Neural cell (in vitro differentiated cells): ENCODE measurements at regions not wholly inside any gene's neighbourhood (a gene's known extent, or its start where the extent isn't known, plus 50 kb on each side); places are given as distances from the start of the nearest gene placed in this dataset.

Experiments
- H2AFZ ChIP-seq: fragments of 200-600, 300-800 bp; sonication (generic), shearing (Covaris generic); 2 replicates; pipeline ENCODE4 v1.6.0; 2014; ENCODE audit warnings: low read depth, mild to moderate bottlenecking, antibody characterized with exemption, low read length, moderate library complexity
- H3F3A ChIP-seq: fragments of 200-600 bp; shearing (Covaris generic); 2 replicates; pipeline ENCODE4 v1.6.1; 2016; ENCODE audit warnings: mild to moderate bottlenecking, moderate library complexity, mixed read lengths, antibody characterized with exemption, low read length; ENCODE audit not compliant: insufficient read depth, poor library complexity, severe bottlenecking
- H3K27ac ChIP-seq: fragments of 200-600, 300-800 bp; sonication (generic), shearing (Covaris generic); 2 replicates; pipeline ENCODE4 v1.5.1; 2014; ENCODE audit warnings: mild to moderate bottlenecking, low read length, moderate library complexity
- H3K27me3 ChIP-seq: fragments of 300-800, 200-600 bp; sonication (generic), shearing (Covaris generic); 2 replicates; pipeline ENCODE4 v1.6.0; 2014; ENCODE audit warnings: mild to moderate bottlenecking, low read depth, low read length, moderate library complexity; ENCODE audit not compliant: insufficient read depth
- H3K36me3 ChIP-seq: fragments of 300-800, 200-600 bp; sonication (generic), shearing (Covaris generic); 2 replicates; pipeline ENCODE4 v1.5.1; 2014; ENCODE audit warnings: mild to moderate bottlenecking, antibody characterized with exemption, low read length, moderate library complexity; ENCODE audit not compliant: insufficient read depth
- H3K4me2 ChIP-seq: fragments of 300-800, 200-600 bp; sonication (generic), shearing (Covaris generic); 2 replicates; pipeline ENCODE4 v1.6.0; 2014; ENCODE audit warnings: mild to moderate bottlenecking, low read length
- H3K4me3 ChIP-seq: fragments of 300-800, 200-600 bp; sonication (generic), shearing (Covaris generic); 2 replicates; pipeline ENCODE4 v1.5.1; 2014; ENCODE audit warnings: mild to moderate bottlenecking, low read length, moderate library complexity
- H3K79me2 ChIP-seq: fragments of 200-600 bp; shearing (Covaris generic); replicated peaks from 2 replicates; pipeline ENCODE4 v1.6.0; 2014; ENCODE audit warnings: mild to moderate bottlenecking, low read length, moderate library complexity; ENCODE audit not compliant: insufficient read depth
- H3K9ac ChIP-seq: fragments of 300-800, 200-600 bp; sonication (generic), shearing (Covaris generic); 2 replicates; pipeline ENCODE4 v1.6.1; 2016; ENCODE audit warnings: mild to moderate bottlenecking, low read length, mixed read lengths
- H3K9me2 ChIP-seq: fragments of 200-600 bp; shearing (Covaris generic); 2 replicates; pipeline ENCODE4 v1.6.1; 2016; ENCODE audit warnings: mild to moderate bottlenecking, low read length, mixed read lengths; ENCODE audit not compliant: insufficient read depth
- H3K9me3 ChIP-seq: fragments of 200-600, 300-800 bp; sonication (generic), shearing (Covaris generic); 2 replicates; pipeline ENCODE4 v1.6.1; 2016; ENCODE audit warnings: mild to moderate bottlenecking, mixed run types, low read length, moderate library complexity, mixed read lengths
- H4K20me1 ChIP-seq: fragments of 200-600 bp; shearing (Covaris generic); 2 replicates; pipeline ENCODE4 v1.6.1; 2016; ENCODE audit warnings: mild to moderate bottlenecking, mixed run types; ENCODE audit not compliant: insufficient read depth
- EP300 ChIP-seq: fragments of 450-650 bp; conservative IDR thresholded peaks from 2 replicates; pipeline ENCODE4 v1.6.1; 2014; ENCODE audit warnings: antibody characterized with exemption, mild to moderate bottlenecking, moderate library complexity; ENCODE audit not compliant: poor library complexity, severe bottlenecking
- EZH2 ChIP-seq: fragments of 200-600, 300-800 bp; shearing (Covaris generic), sonication (generic); IDR thresholded peaks from 2 replicates; pipeline ENCODE4 v1.6.1; 2014; ENCODE audit warnings: antibody characterized with exemption, low read length, borderline replicate concordance, mild to moderate bottlenecking; ENCODE audit not compliant: insufficient read depth, poor library complexity, severe bottlenecking
- MXI1 ChIP-seq: fragments of 450-650 bp; conservative IDR thresholded peaks from 2 replicates; pipeline ENCODE4 v1.6.1; 2014; ENCODE audit warnings: antibody characterized with exemption, mild to moderate bottlenecking; ENCODE audit not compliant: poor library complexity, severe bottlenecking
- POLR2AphosphoS5 ChIP-seq: IDR thresholded peaks from 2 replicates; pipeline ENCODE4 v1.6.1; 2012
- RAD21 ChIP-seq: fragments of 450-650 bp; conservative IDR thresholded peaks from 2 replicates; pipeline ENCODE4 v1.6.1; 2014; ENCODE audit warnings: antibody characterized with exemption, mild to moderate bottlenecking, moderate library complexity
- SMC3 ChIP-seq: fragments of 450-650 bp; conservative IDR thresholded peaks from 2 replicates; pipeline ENCODE4 v1.6.1; 2014; ENCODE audit warnings: antibody characterized with exemption, mild to moderate bottlenecking, moderate library complexity; ENCODE audit not compliant: poor library complexity
- TAF1 ChIP-seq: IDR thresholded peaks from 2 replicates; pipeline ENCODE4 v1.6.1; 2012; ENCODE audit warnings: low read depth
- TF ChIP-seq, protein P1 (sequence below): fragments of 450-650 bp; IDR thresholded peaks from 2 replicates; pipeline ENCODE4 v1.5.1; 2014; ENCODE audit warnings: antibody characterized with exemption, mild to moderate bottlenecking, moderate library complexity; ENCODE audit not compliant: poor library complexity, severe bottlenecking
- TF ChIP-seq, protein P2 (sequence below): IDR thresholded peaks from 2 replicates; pipeline ENCODE4 v1.6.1; 2012; ENCODE audit warnings: borderline replicate concordance

DNA sequence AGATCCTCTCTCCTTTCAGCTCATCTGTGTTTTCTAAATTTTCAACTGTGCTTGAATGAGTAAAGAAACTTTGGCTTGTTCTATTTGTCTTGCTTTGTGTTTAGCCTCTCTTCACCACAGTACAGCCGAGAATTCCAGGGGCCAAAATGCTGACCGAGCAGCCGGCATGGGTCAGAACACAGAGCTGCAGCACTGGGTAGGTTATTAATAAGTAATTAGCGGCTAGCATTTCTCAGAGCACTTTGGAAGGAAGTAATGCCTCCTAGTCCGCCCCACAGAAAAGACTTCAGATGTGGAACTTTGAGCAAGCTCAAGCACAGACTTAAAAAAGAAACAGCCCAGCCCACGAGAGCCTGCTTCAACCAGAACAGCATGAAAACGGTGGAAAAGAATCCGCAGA is 343.9 kb downstream of the ARRDC4 start:
- H4K20me1 ChIP-seq, result no peaks in the 10 kb centered on the region
- H3K4me2 ChIP-seq, result no peak overlapping the region
- H3K27me3 ChIP-seq, result no peaks in the 10 kb centered on the region
- no peak overlapping the region for H3K27ac ChIP-seq
- H3K9me3 ChIP-seq, result no peaks in the 10 kb centered on the region
- no peak for TF ChIP-seq SMC3
- no peak for TF ChIP-seq EZH2
- TF ChIP-seq POLR2AphosphoS5, result no peak
- TF ChIP-seq, protein P1, sequence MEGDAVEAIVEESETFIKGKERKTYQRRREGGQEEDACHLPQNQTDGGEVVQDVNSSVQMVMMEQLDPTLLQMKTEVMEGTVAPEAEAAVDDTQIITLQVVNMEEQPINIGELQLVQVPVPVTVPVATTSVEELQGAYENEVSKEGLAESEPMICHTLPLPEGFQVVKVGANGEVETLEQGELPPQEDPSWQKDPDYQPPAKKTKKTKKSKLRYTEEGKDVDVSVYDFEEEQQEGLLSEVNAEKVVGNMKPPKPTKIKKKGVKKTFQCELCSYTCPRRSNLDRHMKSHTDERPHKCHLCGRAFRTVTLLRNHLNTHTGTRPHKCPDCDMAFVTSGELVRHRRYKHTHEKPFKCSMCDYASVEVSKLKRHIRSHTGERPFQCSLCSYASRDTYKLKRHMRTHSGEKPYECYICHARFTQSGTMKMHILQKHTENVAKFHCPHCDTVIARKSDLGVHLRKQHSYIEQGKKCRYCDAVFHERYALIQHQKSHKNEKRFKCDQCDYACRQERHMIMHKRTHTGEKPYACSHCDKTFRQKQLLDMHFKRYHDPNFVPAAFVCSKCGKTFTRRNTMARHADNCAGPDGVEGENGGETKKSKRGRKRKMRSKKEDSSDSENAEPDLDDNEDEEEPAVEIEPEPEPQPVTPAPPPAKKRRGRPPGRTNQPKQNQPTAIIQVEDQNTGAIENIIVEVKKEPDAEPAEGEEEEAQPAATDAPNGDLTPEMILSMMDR, result no peak
- TF ChIP-seq, protein P2, sequence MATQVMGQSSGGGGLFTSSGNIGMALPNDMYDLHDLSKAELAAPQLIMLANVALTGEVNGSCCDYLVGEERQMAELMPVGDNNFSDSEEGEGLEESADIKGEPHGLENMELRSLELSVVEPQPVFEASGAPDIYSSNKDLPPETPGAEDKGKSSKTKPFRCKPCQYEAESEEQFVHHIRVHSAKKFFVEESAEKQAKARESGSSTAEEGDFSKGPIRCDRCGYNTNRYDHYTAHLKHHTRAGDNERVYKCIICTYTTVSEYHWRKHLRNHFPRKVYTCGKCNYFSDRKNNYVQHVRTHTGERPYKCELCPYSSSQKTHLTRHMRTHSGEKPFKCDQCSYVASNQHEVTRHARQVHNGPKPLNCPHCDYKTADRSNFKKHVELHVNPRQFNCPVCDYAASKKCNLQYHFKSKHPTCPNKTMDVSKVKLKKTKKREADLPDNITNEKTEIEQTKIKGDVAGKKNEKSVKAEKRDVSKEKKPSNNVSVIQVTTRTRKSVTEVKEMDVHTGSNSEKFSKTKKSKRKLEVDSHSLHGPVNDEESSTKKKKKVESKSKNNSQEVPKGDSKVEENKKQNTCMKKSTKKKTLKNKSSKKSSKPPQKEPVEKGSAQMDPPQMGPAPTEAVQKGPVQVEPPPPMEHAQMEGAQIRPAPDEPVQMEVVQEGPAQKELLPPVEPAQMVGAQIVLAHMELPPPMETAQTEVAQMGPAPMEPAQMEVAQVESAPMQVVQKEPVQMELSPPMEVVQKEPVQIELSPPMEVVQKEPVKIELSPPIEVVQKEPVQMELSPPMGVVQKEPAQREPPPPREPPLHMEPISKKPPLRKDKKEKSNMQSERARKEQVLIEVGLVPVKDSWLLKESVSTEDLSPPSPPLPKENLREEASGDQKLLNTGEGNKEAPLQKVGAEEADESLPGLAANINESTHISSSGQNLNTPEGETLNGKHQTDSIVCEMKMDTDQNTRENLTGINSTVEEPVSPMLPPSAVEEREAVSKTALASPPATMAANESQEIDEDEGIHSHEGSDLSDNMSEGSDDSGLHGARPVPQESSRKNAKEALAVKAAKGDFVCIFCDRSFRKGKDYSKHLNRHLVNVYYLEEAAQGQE, result no peak
- TF ChIP-seq TAF1, result no peak
- TF ChIP-seq EP300, result no peak
- no peak for TF ChIP-seq MXI1
- TF ChIP-seq RAD21, result no peak
- H3F3A ChIP-seq, result no peaks in the 10 kb centered on the region
- no peak overlapping the region for H2AFZ ChIP-seq
- no peak overlapping the region for H3K4me3 ChIP-seq
- no peaks in the 10 kb centered on the region for H3K79me2 ChIP-seq
- no peak overlapping the region for H3K9ac ChIP-seq
- H3K9me2 ChIP-seq, result no peaks in the 10 kb centered on the region
- H3K36me3 ChIP-seq, result no peaks in the 10 kb centered on the region

DNA sequence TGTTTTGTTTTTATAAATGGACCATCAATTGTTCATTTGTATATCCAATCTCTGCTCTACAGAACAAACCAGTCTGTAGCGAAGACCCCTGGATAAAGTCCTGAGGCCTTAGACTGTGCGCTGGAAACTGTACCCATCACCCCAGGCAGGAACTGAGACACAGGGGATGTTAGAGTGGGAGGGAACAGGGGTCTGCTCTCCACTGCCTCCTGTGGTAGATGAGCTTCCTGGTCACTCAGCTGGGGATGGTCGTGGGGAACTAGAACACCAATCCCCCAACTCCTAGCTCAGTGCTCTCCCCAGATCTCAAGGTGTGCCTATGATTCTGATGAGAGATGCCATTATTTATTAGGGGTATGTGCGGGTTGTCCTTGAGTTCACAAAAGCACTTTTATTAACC is 340.2 kb upstream of the IGF1R start:
- H3K79me2 ChIP-seq, result no peaks in the 10 kb centered on the region
- no peak overlapping the region for H2AFZ ChIP-seq
- H3K9me2 ChIP-seq, result no peaks in the 10 kb centered on the region
- TF ChIP-seq EP300, result no peak
- TF ChIP-seq SMC3, result no peak
- no peak for TF ChIP-seq RAD21
- no peak for TF ChIP-seq MXI1
- TF ChIP-seq, protein P2, result no peak
- no peak for TF ChIP-seq EZH2
- TF ChIP-seq POLR2AphosphoS5, result no peak
- no peak for TF ChIP-seq TAF1
- TF ChIP-seq, protein P1, result no peak
- H3K9ac ChIP-seq, result no peak overlapping the region
- no peaks in the 10 kb centered on the region for H4K20me1 ChIP-seq
- H3F3A ChIP-seq, result no peaks in the 10 kb centered on the region
- H3K9me3 ChIP-seq, result no peaks in the 10 kb centered on the region
- no peaks in the 10 kb centered on the region for H3K27me3 ChIP-seq
- H3K4me2 ChIP-seq, result no peak overlapping the region
- H3K4me3 ChIP-seq, result no peak overlapping the region
- no peak overlapping the region for H3K27ac ChIP-seq
- H3K36me3 ChIP-seq, result no peaks in the 10 kb centered on the region
